ENCODE measurements at regions not wholly inside any gene's neighbourhood (a gene's known extent, or its start where the extent isn't known, plus 50 kb on each side); places are given as distances from the start of the nearest gene placed in this dataset.

- TF ChIP-seq, protein P1, sequence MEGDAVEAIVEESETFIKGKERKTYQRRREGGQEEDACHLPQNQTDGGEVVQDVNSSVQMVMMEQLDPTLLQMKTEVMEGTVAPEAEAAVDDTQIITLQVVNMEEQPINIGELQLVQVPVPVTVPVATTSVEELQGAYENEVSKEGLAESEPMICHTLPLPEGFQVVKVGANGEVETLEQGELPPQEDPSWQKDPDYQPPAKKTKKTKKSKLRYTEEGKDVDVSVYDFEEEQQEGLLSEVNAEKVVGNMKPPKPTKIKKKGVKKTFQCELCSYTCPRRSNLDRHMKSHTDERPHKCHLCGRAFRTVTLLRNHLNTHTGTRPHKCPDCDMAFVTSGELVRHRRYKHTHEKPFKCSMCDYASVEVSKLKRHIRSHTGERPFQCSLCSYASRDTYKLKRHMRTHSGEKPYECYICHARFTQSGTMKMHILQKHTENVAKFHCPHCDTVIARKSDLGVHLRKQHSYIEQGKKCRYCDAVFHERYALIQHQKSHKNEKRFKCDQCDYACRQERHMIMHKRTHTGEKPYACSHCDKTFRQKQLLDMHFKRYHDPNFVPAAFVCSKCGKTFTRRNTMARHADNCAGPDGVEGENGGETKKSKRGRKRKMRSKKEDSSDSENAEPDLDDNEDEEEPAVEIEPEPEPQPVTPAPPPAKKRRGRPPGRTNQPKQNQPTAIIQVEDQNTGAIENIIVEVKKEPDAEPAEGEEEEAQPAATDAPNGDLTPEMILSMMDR (IDR thresholded peaks at IDR 0.05; ENCODE audit: insufficient read depth, low read depth, low read length) = no peak
- TF ChIP-seq EZH2 (IDR thresholded peaks at IDR 0.05; ENCODE audit: insufficient read depth, low read length) = no peak
Observed at GRCh38 chr4:3838437-3839380, 72.5 kb downstream of the ADRA2C start.
